Loucy (cell line): ENCODE measurements at regions not wholly inside any gene's neighbourhood (a gene's known extent, or its start where the extent isn't known, plus 50 kb on each side); places are given as distances from the start of the nearest gene placed in this dataset.

Experiments
- H2AFZ ChIP-seq: fragments of 200-600 bp; sonication (generic); 2 replicates; pipeline ENCODE4 v1.6.0; 2016; ENCODE audit warnings: antibody characterized with exemption, mild to moderate bottlenecking, low read length, moderate library complexity
- H3F3A ChIP-seq: fragments of 200-600 bp; 2 replicates; pipeline ENCODE4 v1.6.0; 2016; ENCODE audit warnings: antibody characterized with exemption, low read depth, mild to moderate bottlenecking
- H3K27me3 ChIP-seq: fragments of 200-600 bp; sonication (generic); 2 replicates; pipeline ENCODE4 v1.6.1; 2014; ENCODE audit warnings: low read length, mild to moderate bottlenecking; ENCODE audit not compliant: insufficient read depth, poor library complexity, severe bottlenecking
- H3K36me3 ChIP-seq: fragments of 200-600 bp; sonication (generic); 2 replicates; pipeline ENCODE4 v1.6.1; 2016; ENCODE audit warnings: low read length; ENCODE audit not compliant: insufficient read depth
- H3K4me1 ChIP-seq: fragments of 200-600 bp; sonication (generic); 2 replicates; pipeline ENCODE4 v1.5.1; 2014; ENCODE audit warnings: low read length, mild to moderate bottlenecking; ENCODE audit not compliant: insufficient read depth, poor library complexity, severe bottlenecking
- H3K4me2 ChIP-seq: fragments of 200-600 bp; sonication (generic); 2 replicates; pipeline ENCODE4 v1.6.0; 2014; ENCODE audit warnings: antibody characterized with exemption, low read length, low read depth, mild to moderate bottlenecking; ENCODE audit not compliant: poor library complexity, severe bottlenecking
- H3K4me3 ChIP-seq: fragments of 200-600 bp; sonication (generic); 2 replicates; pipeline ENCODE4 v1.5.1; 2014; ENCODE audit warnings: low read length, mild to moderate bottlenecking, mixed read lengths; ENCODE audit not compliant: poor library complexity, severe bottlenecking
- H3K79me2 ChIP-seq: fragments of 200-600 bp; sonication (generic); 2 replicates; pipeline ENCODE4 v1.6.1; 2014; ENCODE audit warnings: low read length; ENCODE audit not compliant: insufficient read depth
- H3K9ac ChIP-seq: fragments of 200-600 bp; sonication (generic); 2 replicates; pipeline ENCODE4 v1.6.0; 2014; ENCODE audit warnings: mild to moderate bottlenecking, low read depth, low read length, moderate library complexity; ENCODE audit not compliant: poor library complexity, severe bottlenecking
- H3K9me2 ChIP-seq: fragments of 200-600 bp; sonication (generic); replicated peaks from 2 replicates; pipeline ENCODE4 v1.6.1; 2016; ENCODE audit warnings: low read depth, low read length, mixed read lengths
- H3K9me3 ChIP-seq: fragments of 200-600 bp; sonication (generic); 2 replicates; pipeline ENCODE4 v1.6.1; 2014; ENCODE audit warnings: mild to moderate bottlenecking, antibody characterized with exemption, low read length, low read depth; ENCODE audit not compliant: insufficient read depth
- H4K20me1 ChIP-seq: fragments of 200-600 bp; sonication (generic); 2 replicates; pipeline ENCODE4 v1.6.0; 2014; ENCODE audit warnings: antibody characterized with exemption, low read length, mild to moderate bottlenecking; ENCODE audit not compliant: insufficient read depth, poor library complexity, severe bottlenecking
- EZH2phosphoT487 ChIP-seq: fragments of 200-600 bp; IDR thresholded peaks from 2 replicates; pipeline ENCODE4 v1.6.1; 2018; ENCODE audit warnings: antibody characterized with exemption, mild to moderate bottlenecking, moderate library complexity, borderline replicate concordance
- TF ChIP-seq, protein P1 (sequence below): fragments of 200-600 bp; sonication (generic); conservative IDR thresholded peaks from 2 replicates; pipeline ENCODE4 v1.5.1; 2014; ENCODE audit warnings: mild to moderate bottlenecking, antibody characterized with exemption, low read length

GRCh38 chr6:169897601-169898358 lies 146.4 kb downstream of the ERMARD start:
- no peaks in the 10 kb centered on the region for H3K36me3 ChIP-seq
- no peaks in the 10 kb centered on the region for H3K4me1 ChIP-seq
- H3K9me2 ChIP-seq: no peaks in the 10 kb centered on the region
- no peak overlapping the region for H3K4me3 ChIP-seq
- no peak overlapping the region for H3K9ac ChIP-seq
- H3F3A ChIP-seq: no peaks in the 10 kb centered on the region
- no peaks in the 10 kb centered on the region for H3K27me3 ChIP-seq
- H2AFZ ChIP-seq: no peak overlapping the region
- no peak overlapping the region for H3K4me2 ChIP-seq
- TF ChIP-seq EZH2phosphoT487: no peak
- TF ChIP-seq, protein P1, sequence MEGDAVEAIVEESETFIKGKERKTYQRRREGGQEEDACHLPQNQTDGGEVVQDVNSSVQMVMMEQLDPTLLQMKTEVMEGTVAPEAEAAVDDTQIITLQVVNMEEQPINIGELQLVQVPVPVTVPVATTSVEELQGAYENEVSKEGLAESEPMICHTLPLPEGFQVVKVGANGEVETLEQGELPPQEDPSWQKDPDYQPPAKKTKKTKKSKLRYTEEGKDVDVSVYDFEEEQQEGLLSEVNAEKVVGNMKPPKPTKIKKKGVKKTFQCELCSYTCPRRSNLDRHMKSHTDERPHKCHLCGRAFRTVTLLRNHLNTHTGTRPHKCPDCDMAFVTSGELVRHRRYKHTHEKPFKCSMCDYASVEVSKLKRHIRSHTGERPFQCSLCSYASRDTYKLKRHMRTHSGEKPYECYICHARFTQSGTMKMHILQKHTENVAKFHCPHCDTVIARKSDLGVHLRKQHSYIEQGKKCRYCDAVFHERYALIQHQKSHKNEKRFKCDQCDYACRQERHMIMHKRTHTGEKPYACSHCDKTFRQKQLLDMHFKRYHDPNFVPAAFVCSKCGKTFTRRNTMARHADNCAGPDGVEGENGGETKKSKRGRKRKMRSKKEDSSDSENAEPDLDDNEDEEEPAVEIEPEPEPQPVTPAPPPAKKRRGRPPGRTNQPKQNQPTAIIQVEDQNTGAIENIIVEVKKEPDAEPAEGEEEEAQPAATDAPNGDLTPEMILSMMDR: no peak
- H4K20me1 ChIP-seq: no peaks in the 10 kb centered on the region
- H3K9me3 ChIP-seq: peaks cover 10% of the 10 kb centered on the region; the same call in 1 of the 2 replicates
- no peaks in the 10 kb centered on the region for H3K79me2 ChIP-seq

DNA sequence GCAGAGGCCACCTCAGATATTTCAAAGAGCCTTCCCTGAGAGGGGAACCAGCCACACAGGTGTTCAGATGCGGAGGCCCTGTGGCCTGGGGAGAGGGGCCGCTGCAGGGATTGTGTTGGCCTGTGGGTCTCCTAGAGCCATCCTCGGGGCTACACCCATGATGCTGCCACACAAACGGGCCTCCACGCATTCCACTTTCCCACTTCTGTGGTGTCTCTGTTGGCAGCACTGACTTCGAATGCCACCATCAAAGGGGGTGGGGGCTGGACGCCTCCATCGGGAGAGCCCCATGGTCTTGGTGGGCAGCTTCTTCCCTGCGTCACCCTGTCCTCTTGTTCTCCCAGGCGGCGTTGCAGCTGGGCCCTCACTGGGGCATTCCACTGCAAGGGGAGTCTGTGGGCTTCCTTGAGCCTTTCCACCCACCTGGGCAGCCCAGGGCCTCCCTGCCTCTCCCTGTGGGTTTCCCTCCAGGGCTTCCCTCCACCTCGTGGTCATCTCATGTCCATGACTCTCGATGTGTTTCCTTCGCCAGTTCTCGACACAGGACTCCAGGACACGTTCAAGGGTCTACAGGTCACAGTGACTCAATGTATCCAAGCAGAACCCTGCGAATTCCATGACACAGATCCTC lies 145.5 kb downstream of the ERMARD start:
- Histone ChIP-seq H3K4me1 (no peaks in the 10 kb centered on the region), H3K79me2 (no peaks in the 10 kb centered on the region), H3K4me2 (no peak overlapping the region), H2AFZ (no peak overlapping the region), H4K20me1 (no peaks in the 10 kb centered on the region), H3K36me3 (no peaks in the 10 kb centered on the region), H3F3A (no peaks in the 10 kb centered on the region), H3K27me3 (no peaks in the 10 kb centered on the region), H3K9ac (no peak overlapping the region), H3K4me3 (no peak overlapping the region), H3K9me2 (no peaks in the 10 kb centered on the region), H3K9me3 (peaks cover 10% of the 10 kb centered on the region; the same call in 1 of the 2 replicates)
- no peak for TF ChIP-seq EZH2phosphoT487
- TF ChIP-seq, protein P1: no peak

DNA sequence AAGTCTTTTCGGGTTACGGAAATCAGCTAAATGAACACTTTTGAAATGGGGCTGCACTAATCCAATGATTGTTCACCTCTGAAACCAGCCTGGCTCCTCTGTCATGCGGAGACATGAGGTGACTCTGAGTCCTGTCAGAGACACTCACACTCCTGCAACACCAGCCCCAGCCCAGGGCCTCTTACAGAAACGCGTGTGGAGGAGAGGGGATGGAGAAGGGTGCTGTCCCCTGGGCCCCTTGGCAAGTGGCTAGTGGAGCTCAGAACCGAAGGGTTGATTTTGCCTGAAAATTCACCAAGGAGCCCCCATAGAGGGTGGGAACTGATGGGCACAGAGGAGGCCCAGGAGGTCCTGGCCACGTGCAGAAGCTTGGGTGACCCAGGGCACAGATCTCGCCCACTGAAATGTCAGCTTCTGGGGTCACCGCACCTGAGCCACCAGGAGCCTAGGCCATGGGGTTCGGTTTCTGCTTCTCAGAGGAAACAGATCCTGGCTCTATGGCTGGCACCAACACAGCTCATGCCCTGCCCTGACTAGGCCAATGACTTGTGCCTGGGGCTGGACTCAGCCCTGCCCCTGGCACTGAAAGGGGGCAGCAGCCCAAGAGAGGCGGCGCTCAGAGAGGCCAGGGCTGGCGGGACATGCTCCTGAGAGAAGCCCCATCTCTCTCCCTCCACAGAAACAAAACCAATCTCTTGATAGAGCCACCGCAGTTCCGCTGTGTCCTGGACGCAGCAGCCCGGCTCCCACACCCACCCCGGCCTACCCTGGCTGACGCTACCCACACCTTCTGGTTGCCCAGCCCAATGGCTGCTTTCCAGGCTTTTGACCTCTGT lies 144.7 kb downstream of the ERMARD start:
- Histone ChIP-seq H3K9ac (no peak overlapping the region), H3K27me3 (no peaks in the 10 kb centered on the region), H3F3A (no peaks in the 10 kb centered on the region), H3K36me3 (no peaks in the 10 kb centered on the region), H4K20me1 (no peaks in the 10 kb centered on the region), H3K79me2 (no peaks in the 10 kb centered on the region), H3K9me2 (no peaks in the 10 kb centered on the region), H3K9me3 (peaks cover 14% of the 10 kb centered on the region; the same call in 1 of the 2 replicates), H3K4me2 (no peak overlapping the region), H2AFZ (no peak overlapping the region), H3K4me1 (no peaks in the 10 kb centered on the region), H3K4me3 (no peak overlapping the region)
- TF ChIP-seq, protein P1: no peak
- no peak for TF ChIP-seq EZH2phosphoT487
